HG03439 (cell line): ENCODE measurements at regions not wholly inside any gene's neighbourhood (a gene's known extent, or its start where the extent isn't known, plus 50 kb on each side); places are given as distances from the start of the nearest gene placed in this dataset.

Source experiments
- ATAC-seq: cut with Tn5 transposase; IDR thresholded peaks from one replicate; pipeline ENCODE4 v1.9.1; 2021; ENCODE audit warnings: mild to moderate bottlenecking, moderate library complexity; ENCODE audit not compliant: unreplicated experiment

DNA sequence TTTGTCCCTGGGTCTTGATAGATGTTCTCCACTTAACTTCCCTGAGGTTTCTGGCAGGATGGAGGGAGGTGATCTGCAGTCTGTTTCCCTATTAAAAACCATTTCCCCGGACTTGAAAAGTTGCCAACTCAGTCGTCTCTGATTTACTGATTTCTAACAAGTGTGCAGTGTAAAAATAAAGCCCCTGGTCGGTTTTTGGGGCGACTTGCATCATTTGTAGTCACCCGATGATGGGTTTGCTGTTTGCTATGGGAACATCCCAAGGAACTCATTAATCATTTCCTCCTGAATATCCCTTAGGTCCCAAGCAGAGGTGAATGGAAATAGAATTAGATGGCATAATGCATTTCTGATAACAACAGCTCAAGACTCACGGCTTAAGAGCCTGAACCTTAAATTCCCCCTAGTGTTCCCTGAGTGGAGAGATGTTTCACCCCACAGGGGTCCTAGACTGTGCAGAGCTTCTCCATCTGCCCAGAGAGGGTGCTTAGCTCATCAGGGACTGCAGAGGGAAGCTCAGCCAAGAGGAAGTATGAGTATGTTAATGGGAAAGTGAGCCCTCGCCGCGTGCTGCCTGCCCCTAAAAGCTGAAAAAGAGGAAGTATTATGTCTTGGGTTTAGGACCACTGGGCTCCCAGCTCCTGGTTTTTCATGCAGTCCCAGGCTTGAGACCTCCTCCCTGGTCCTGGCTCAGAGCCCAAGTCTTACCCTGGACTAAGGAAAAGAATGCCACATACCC lies 115.1 kb upstream of the DAP start:
- ATAC-seq, result no peak

DNA sequence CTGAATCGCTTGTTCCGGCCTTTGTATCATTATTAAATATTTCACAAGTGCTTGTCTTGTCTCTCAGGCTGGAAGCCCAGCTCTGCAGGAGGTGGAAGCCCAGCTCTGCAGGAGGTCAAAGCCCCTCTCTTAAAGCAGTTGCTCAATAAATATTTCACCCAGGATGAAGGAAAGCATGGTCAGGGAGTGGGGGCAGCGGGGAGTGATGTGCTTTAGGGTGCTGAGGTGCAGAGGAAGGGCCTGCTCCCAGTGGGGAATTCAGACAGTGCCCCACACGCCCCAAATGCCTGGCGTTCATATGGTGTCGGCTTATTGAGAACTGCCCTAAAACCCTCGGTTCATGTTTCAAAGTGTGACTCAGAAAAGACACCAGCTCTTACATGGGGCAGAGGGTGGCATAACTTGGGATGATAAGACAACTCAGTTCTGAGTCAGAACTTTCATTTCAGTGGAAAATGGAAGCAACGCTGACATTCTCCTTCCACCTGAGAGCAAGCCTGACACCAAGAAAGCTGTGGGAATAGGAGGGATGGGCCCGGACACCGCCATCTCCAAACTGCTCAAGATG lies 114.3 kb upstream of the DAP start:
- ATAC-seq, result no peak

DNA sequence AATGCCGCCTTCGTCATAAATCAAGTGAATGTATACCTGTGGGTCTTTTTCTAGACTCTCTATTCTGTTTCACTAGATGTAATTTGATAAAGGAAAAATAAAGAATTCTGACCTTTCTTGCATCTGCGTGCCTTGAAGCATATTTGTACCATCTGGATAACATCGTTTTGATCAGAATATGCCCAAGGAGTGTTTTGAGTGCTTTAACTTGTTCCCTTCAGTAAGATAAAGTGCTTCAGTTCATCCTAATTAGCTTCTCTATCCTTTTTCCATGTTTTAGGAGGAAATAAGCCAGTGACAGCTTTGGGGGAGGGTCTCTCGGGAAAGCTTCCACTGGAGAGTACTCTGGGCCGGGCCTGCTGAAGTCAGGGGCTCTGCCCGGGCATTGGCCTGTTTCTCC lies 113.5 kb upstream of the DAP start:
- ATAC-seq, result no peak

- ATAC-seq, result no peak
These were observed 109.8 kb upstream of the DAP start for GRCh38 chr5:10870791-10871190.

GRCh38 chr5:10868956-10869355 lies 107.9 kb upstream of the DAP start:
- no peak for ATAC-seq

- no peak for ATAC-seq
These were observed 106.6 kb upstream of the DAP start for GRCh38 chr5:10867389-10868303.

DNA sequence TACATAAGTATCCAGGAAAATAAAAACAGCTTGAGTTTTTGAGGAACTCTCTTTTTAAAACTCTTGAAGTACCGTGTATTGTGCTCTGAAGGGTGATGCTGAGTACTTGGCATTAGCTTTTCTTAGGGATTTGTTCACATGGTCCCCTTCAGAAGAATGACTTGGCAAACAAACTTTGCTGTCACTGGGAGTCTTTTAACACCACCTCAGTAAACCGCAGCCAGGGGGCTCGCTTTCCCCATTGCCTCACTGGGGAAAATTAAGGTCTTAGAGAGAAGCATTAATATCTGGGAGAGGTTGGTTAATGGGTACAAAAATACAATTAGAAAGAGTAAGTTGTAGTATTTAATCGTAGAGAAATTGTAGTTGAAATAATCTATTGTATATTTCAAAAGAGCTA lies 105.9 kb upstream of the DAP start:
- no peak for ATAC-seq

GRCh38 chr5:10863763-10864383 lies 102.8 kb upstream of the DAP start:
- ATAC-seq, result peak; percentile 92

GRCh38 chr5:10862085-10862484 lies 101.1 kb upstream of the DAP start:
- no peak for ATAC-seq

- no peak for ATAC-seq
These were observed 100.4 kb upstream of the DAP start for GRCh38 chr5:10861423-10861790.

- ATAC-seq, result no peak
These were observed 99.8 kb upstream of the DAP start for GRCh38 chr5:10860645-10861422.

DNA sequence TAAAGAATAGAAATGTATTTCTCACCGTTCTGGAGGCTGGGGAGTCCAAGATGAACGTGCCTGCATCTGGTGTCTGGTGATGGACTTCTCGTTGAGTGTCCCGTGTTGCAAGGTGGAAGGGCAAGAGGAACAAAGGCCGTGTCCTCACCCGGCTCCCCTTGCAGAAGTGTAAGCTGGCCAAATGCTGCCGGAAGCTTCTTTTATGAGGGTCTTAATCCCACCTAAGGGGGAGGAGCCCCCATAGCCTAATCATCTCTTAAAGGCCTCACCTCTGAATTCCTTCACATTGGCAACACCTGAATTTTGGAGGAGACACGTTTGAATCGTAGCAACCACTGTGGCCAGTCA lies 99.1 kb upstream of the DAP start:
- ATAC-seq, result no peak

- ATAC-seq, result no peak
These were observed 98.6 kb upstream of the DAP start for GRCh38 chr5:10859393-10860195.

GRCh38 chr5:10858945-10859344 lies 97.9 kb upstream of the DAP start:
- ATAC-seq, result no peak

DNA sequence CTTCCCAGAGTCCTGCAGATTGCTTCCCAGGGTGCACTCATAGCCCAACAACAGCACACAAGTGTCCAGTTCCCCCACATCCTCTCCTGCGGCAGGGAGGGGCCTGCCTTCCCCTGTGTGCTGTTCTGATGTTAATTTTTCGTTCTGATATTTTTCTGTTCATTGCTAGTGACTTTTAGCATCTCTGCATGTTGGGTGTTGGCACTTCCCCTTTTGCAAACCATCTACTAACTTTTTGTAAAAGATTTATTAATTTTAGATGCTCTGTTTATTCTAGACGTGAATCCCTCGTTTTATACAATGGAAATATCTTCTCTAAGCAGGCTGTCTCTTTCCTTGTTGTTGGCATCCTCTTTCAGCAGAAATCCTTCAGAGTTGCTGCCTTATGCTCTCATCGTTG lies 97.3 kb upstream of the DAP start:
- ATAC-seq, result no peak

GRCh38 chr5:10857338-10857733 lies 96.3 kb upstream of the DAP start:
- no peak for ATAC-seq

- ATAC-seq, result no peak
These were observed 95.8 kb upstream of the DAP start for GRCh38 chr5:10856683-10857337.

DNA sequence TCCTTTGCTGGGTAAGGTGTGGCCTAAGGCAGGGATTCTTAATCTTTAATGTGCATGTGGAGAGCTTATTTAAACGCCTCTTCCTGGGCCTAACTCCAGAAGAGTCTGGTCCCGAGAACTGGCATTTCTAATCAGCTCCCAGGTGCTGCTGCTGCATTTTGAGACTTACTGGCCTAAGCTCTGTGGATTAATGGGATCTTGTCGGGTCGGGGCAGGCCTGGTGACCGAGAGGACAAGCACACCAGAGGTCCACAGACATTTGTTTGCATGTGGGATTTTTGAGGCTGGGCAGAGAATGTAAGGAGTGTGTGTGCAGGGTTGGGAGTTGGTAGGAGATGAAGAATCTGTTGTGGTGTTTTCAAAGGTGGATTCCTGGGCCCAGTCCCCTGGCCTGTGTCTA lies 95.0 kb upstream of the DAP start:
- no peak for ATAC-seq

- ATAC-seq, result no peak
These were observed 93.7 kb upstream of the DAP start for GRCh38 chr5:10854506-10855277.
